ENCODE measurements at regions not wholly inside any gene's neighbourhood (a gene's known extent, or its start where the extent isn't known, plus 50 kb on each side); places are given as distances from the start of the nearest gene placed in this dataset.

DNA sequence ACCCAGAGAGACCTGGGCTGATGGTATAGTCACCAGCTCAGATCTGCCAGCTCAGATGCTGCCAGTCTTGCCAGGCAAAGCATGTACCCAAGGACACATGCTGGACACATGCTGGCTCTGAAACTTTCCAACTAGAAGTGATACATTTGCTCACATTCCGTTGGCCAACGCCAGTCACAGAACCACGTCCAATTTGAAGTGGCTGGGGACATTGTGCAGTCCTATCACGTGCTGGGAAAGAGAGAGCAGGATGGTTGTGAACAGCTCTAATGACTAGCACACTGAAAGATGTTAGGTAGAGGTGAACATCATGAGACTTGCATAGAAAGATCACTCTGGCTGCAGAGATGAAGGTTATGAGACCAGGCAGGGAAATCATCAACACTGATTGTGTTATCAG, 308.5 kb upstream of the ROPN1 start:
- DNase-seq (ENCODE audit: low read depth in 1 of 2, low spot score in 2 of 2) (no peak), FAIRE-seq (no peak)
- Histone ChIP-seq H4K91ac (replicated peaks; ENCODE audit: insufficient read length, low read length) (no peak overlapping the region), H2BK20ac (ENCODE audit: low read length) (no peak overlapping the region), H3K27me3 (replicated peaks in 1 of 4; ENCODE audit: control insufficient read depth in 3 of 4, extremely low read depth in 1 of 4, insufficient read depth in 3 of 4, low read length in 3 of 4) (no peaks in the 10 kb centered on the region), H3K9me3 (ENCODE audit: insufficient read depth in 2 of 2, low read depth in 1 of 2, low read length in 1 of 2) (no peaks in the 10 kb centered on the region), H4K20me1 (replicated peaks in 1 of 2; ENCODE audit: control insufficient read depth in 1 of 2, insufficient read depth in 2 of 2, low read length in 2 of 2) (no peaks in the 10 kb centered on the region), H3K23ac (ENCODE audit: insufficient read length) (no peak overlapping the region), H3K4ac (replicated peaks; ENCODE audit: insufficient read length, low read depth, low read length) (no peak overlapping the region), H3K18ac (ENCODE audit: extremely low read depth, low read length) (no peak overlapping the region), H2BK15ac (ENCODE audit: low read length) (no peak overlapping the region), H3K4me1 (replicated peaks in 1 of 4; ENCODE audit: control insufficient read depth in 3 of 4, insufficient read depth in 4 of 4, low read length in 3 of 4) (no peaks in the 10 kb centered on the region; a peak in 1 of 7 replicates), H2BK120ac (replicated peaks; ENCODE audit: low read depth, low read length) (no peak overlapping the region), H3K4me3 (ENCODE audit: extremely low read depth in 1 of 4, insufficient read depth in 2 of 4, low read depth in 3 of 4, low read length in 4 of 4) (no peak overlapping the region), H3K23me2 (ENCODE audit: low read depth, low read length) (no peaks in the 10 kb centered on the region), H3K27ac (ENCODE audit: low read depth, low read length) (no peak overlapping the region), H2AFZ (ENCODE audit: low read length) (no peak overlapping the region), H3K79me2 (ENCODE audit: control insufficient read depth in 1 of 2, insufficient read depth in 2 of 2, low read length in 2 of 2) (no peaks in the 10 kb centered on the region), H3K4me2 (ENCODE audit: insufficient read depth in 1 of 2, low read depth in 2 of 2, low read length in 2 of 2) (no peak overlapping the region; a peak in 1 of 4 replicates), H4K8ac (ENCODE audit: extremely low read depth, insufficient read depth, low read length) (no peak overlapping the region), H3K79me1 (ENCODE audit: low read depth, low read length) (no peaks in the 10 kb centered on the region), H2AK5ac (ENCODE audit: low read depth, low read length) (no peak overlapping the region), H2BK5ac (ENCODE audit: low read depth, low read length) (no peak overlapping the region), H4K5ac (ENCODE audit: insufficient read length, low read depth, low read length) (no peak overlapping the region), H2BK12ac (ENCODE audit: low read depth, low read length) (0 out of 2 replicates have a peak overlapping the region, but pooled peaks have one; percentile 65), H3K9ac (replicated peaks in 1 of 4; ENCODE audit: extremely low read depth in 1 of 4, low read depth in 3 of 4, low read length in 3 of 4) (no peak overlapping the region), H3K36me3 (ENCODE audit: control insufficient read depth in 2 of 4, insufficient read depth in 4 of 4, low read length in 3 of 4) (no peaks in the 10 kb centered on the region), H3K56ac (replicated peaks; ENCODE audit: insufficient read length, low read depth, low read length) (no peak overlapping the region), H3K14ac (ENCODE audit: insufficient read length) (no peak overlapping the region)
- CTCF ChIA-PET (ENCODE audit: partially characterized antibody), result interaction anchor here (0.7 to 3.2 kb wide), 4 partner anchors 17 to 269 kb away, joined by 3 to 21 read pairs (median 4); no protein-coding TSS in a partner anchor
- POLR2A ChIA-PET (ENCODE audit: partially characterized antibody), result no interaction called here
- WGBS, 2 experiments (ENCODE audit: extremely low coverage in 1 of 2, insufficient coverage in 1 of 2, insufficient read length in 1 of 2, insufficient replicate concordance in 2 of 2, low coverage in 1 of 2, low lambda C conversion rate in 2 of 2, missing lambda C conversion rate in 1 of 2), result 81% methylated on average over 4 of the region's 4 CpGs; no CpG with 5 or more reads in 1 of the 2 experiments
- TF ChIP-seq NANOG (IDR thresholded peaks at IDR 0.05; ENCODE audit: insufficient read depth, low read depth, low read length, poor library complexity, severe bottlenecking) (no peak), KDM5A (IDR thresholded peaks at IDR 0.05; ENCODE audit: low read length) (no peak), GTF2F1 (IDR thresholded peaks at IDR 0.05; ENCODE audit: borderline replicate concordance, low read depth, low read length) (no peak), TBP (IDR thresholded peaks at IDR 0.05; ENCODE audit: low read depth, low read length) (no peak), RAD21 (IDR thresholded peaks at IDR 0.05 in 1 of 2, conservative IDR thresholded peaks at IDR 0.05 in 1 of 2; ENCODE audit: low read depth in 2 of 2, low read length in 2 of 2) (no peak), CBX5 (IDR thresholded peaks at IDR 0.05; ENCODE audit: low read depth, low read length) (no peak), CHD2 (IDR thresholded peaks at IDR 0.05; ENCODE audit: low read length) (no peak), TAF1 (IDR thresholded peaks at IDR 0.05; ENCODE audit: low read depth, low read length) (no peak), TEAD4 (IDR thresholded peaks at IDR 0.05; ENCODE audit: low read depth, low read length) (no peak), SRF (IDR thresholded peaks at IDR 0.05; ENCODE audit: low read depth, low read length) (no peak), CHD1 (IDR thresholded peaks at IDR 0.05; ENCODE audit: low read depth, low read length) (no peak), CREB1 (IDR thresholded peaks at IDR 0.05) (no peak)
- TF ChIP-seq, protein P1, sequence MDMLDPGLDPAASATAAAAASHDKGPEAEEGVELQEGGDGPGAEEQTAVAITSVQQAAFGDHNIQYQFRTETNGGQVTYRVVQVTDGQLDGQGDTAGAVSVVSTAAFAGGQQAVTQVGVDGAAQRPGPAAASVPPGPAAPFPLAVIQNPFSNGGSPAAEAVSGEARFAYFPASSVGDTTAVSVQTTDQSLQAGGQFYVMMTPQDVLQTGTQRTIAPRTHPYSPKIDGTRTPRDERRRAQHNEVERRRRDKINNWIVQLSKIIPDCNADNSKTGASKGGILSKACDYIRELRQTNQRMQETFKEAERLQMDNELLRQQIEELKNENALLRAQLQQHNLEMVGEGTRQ (IDR thresholded peaks at IDR 0.05; ENCODE audit: low read length), result no peak
